ENCODE measurements at regions not wholly inside any gene's neighbourhood (a gene's known extent, or its start where the extent isn't known, plus 50 kb on each side); places are given as distances from the start of the nearest gene placed in this dataset.

DNA sequence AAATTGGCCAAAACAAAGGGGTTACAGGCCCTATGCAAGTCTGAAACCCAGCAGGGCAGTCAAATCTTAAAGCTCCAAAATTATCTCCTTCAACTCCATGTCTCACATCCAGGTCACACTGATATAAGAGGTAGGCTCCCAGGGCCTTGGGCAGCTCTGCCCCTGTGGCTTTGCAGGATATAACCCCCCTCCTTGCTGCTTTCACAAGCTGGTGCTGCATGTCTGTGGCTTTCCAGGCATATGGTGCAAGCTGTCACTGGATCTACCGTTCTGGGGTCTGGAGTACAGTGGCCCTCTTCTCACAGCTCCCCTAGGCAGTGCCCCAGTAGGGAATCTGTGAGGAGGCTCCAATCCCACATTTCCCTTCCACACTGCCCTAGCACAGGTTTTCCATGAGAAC is 519.6 kb downstream of the ETS1 start:
- H3K27me3 ChIP-seq (ENCODE audit: insufficient read depth, low read depth, low read length) = no peaks in the 10 kb centered on the region
- no peak overlapping the region for H2AFZ ChIP-seq (ENCODE audit: low read depth, low read length)
- no peaks in the 10 kb centered on the region for H3K79me2 ChIP-seq (replicated peaks; ENCODE audit: insufficient read depth, low read length)
- H3K36me3 ChIP-seq (ENCODE audit: insufficient read depth, low read length) = no peaks in the 10 kb centered on the region
- TF ChIP-seq SMC3 (conservative IDR thresholded peaks at IDR 0.05; ENCODE audit: poor library complexity) (no peak), POLR2AphosphoS5 (IDR thresholded peaks at IDR 0.05) (no peak), EP300 (conservative IDR thresholded peaks at IDR 0.05; ENCODE audit: poor library complexity, severe bottlenecking) (no peak), TAF1 (IDR thresholded peaks at IDR 0.05; ENCODE audit: low read depth) (no peak), EZH2 (IDR thresholded peaks at IDR 0.05; ENCODE audit: borderline replicate concordance, insufficient read depth, low read length, poor library complexity, severe bottlenecking) (no peak), RAD21 (conservative IDR thresholded peaks at IDR 0.05) (no peak), MXI1 (conservative IDR thresholded peaks at IDR 0.05; ENCODE audit: poor library complexity, severe bottlenecking) (no peak)
- TF ChIP-seq, protein P1, sequence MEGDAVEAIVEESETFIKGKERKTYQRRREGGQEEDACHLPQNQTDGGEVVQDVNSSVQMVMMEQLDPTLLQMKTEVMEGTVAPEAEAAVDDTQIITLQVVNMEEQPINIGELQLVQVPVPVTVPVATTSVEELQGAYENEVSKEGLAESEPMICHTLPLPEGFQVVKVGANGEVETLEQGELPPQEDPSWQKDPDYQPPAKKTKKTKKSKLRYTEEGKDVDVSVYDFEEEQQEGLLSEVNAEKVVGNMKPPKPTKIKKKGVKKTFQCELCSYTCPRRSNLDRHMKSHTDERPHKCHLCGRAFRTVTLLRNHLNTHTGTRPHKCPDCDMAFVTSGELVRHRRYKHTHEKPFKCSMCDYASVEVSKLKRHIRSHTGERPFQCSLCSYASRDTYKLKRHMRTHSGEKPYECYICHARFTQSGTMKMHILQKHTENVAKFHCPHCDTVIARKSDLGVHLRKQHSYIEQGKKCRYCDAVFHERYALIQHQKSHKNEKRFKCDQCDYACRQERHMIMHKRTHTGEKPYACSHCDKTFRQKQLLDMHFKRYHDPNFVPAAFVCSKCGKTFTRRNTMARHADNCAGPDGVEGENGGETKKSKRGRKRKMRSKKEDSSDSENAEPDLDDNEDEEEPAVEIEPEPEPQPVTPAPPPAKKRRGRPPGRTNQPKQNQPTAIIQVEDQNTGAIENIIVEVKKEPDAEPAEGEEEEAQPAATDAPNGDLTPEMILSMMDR (IDR thresholded peaks at IDR 0.05; ENCODE audit: poor library complexity, severe bottlenecking) = no peak
- TF ChIP-seq, protein P2, sequence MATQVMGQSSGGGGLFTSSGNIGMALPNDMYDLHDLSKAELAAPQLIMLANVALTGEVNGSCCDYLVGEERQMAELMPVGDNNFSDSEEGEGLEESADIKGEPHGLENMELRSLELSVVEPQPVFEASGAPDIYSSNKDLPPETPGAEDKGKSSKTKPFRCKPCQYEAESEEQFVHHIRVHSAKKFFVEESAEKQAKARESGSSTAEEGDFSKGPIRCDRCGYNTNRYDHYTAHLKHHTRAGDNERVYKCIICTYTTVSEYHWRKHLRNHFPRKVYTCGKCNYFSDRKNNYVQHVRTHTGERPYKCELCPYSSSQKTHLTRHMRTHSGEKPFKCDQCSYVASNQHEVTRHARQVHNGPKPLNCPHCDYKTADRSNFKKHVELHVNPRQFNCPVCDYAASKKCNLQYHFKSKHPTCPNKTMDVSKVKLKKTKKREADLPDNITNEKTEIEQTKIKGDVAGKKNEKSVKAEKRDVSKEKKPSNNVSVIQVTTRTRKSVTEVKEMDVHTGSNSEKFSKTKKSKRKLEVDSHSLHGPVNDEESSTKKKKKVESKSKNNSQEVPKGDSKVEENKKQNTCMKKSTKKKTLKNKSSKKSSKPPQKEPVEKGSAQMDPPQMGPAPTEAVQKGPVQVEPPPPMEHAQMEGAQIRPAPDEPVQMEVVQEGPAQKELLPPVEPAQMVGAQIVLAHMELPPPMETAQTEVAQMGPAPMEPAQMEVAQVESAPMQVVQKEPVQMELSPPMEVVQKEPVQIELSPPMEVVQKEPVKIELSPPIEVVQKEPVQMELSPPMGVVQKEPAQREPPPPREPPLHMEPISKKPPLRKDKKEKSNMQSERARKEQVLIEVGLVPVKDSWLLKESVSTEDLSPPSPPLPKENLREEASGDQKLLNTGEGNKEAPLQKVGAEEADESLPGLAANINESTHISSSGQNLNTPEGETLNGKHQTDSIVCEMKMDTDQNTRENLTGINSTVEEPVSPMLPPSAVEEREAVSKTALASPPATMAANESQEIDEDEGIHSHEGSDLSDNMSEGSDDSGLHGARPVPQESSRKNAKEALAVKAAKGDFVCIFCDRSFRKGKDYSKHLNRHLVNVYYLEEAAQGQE (IDR thresholded peaks at IDR 0.05; ENCODE audit: borderline replicate concordance) = no peak
- H3K4me3 ChIP-seq (ENCODE audit: low read length) = no peak overlapping the region
- no peak overlapping the region for H3K4me2 ChIP-seq (ENCODE audit: low read length)
- no peaks in the 10 kb centered on the region for H4K20me1 ChIP-seq (ENCODE audit: insufficient read depth)
- no peak overlapping the region for H3K9ac ChIP-seq (ENCODE audit: low read length)
- no peak overlapping the region for H3K27ac ChIP-seq (ENCODE audit: low read length)
- no peaks in the 10 kb centered on the region for H3K9me2 ChIP-seq (ENCODE audit: insufficient read depth, low read length)
- peaks cover 3% of the 10 kb centered on the region for H3K9me3 ChIP-seq (ENCODE audit: low read length)
- H3F3A ChIP-seq (ENCODE audit: insufficient read depth, low read length, poor library complexity, severe bottlenecking) = no peaks in the 10 kb centered on the region

DNA sequence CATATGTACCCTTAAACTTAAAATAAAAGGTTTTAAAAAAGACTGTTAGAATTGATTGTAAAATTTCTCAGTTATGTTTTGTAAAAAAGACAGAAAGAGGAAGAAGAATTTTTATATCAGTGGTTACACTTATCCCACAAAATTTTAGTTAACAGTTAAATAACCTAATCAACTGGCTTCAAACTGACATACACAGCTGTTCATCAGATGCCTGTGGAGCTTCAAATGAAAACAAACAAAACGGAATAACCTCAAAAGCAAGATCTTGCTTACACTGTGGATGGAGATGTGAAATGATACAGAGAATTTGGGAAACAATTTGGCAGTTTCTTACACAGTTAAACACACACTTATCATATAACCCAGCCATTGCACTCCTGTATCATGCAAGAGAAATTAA is 521.0 kb downstream of the ETS1 start:
- H3K79me2 ChIP-seq (replicated peaks; ENCODE audit: insufficient read depth, low read length) = no peaks in the 10 kb centered on the region
- H3F3A ChIP-seq (ENCODE audit: insufficient read depth, low read length, poor library complexity, severe bottlenecking) = no peaks in the 10 kb centered on the region
- TF ChIP-seq, protein P2 (IDR thresholded peaks at IDR 0.05; ENCODE audit: borderline replicate concordance) = no peak
- TF ChIP-seq RAD21 (conservative IDR thresholded peaks at IDR 0.05) = no peak
- no peak for TF ChIP-seq EP300 (conservative IDR thresholded peaks at IDR 0.05; ENCODE audit: poor library complexity, severe bottlenecking)
- H3K27me3 ChIP-seq (ENCODE audit: insufficient read depth, low read depth, low read length) = no peaks in the 10 kb centered on the region
- no peak overlapping the region for H3K9ac ChIP-seq (ENCODE audit: low read length)
- H3K27ac ChIP-seq (ENCODE audit: low read length) = no peak overlapping the region
- H2AFZ ChIP-seq (ENCODE audit: low read depth, low read length) = no peak overlapping the region
- H3K9me2 ChIP-seq (ENCODE audit: insufficient read depth, low read length) = no peaks in the 10 kb centered on the region
- no peaks in the 10 kb centered on the region for H3K36me3 ChIP-seq (ENCODE audit: insufficient read depth, low read length)
- H4K20me1 ChIP-seq (ENCODE audit: insufficient read depth) = no peaks in the 10 kb centered on the region
- H3K4me3 ChIP-seq (ENCODE audit: low read length) = no peak overlapping the region
- no peak overlapping the region for H3K4me2 ChIP-seq (ENCODE audit: low read length)
- peaks cover 3% of the 10 kb centered on the region for H3K9me3 ChIP-seq (ENCODE audit: low read length)
